NCI-H2196 (cell line): ENCODE measurements at regions not wholly inside any gene's neighbourhood (a gene's known extent, or its start where the extent isn't known, plus 50 kb on each side); places are given as distances from the start of the nearest gene placed in this dataset.

ENCODE experiments used
- DNase-seq: peaks from one replicate; lab custom pipeline; 2025; ENCODE audit not compliant: unreplicated experiment; lab: John Stamatoyannopoulos, UW

GRCh38 chr5:88401686-88402085, 133.0 kb upstream of the TMEM161B start:
- DNase-seq, result no peak

- DNase-seq, result no peak
Observed at GRCh38 chr5:88401228-88401627, 132.6 kb upstream of the TMEM161B start.

- no peak for DNase-seq
Observed at GRCh38 chr5:88399561-88399960, 130.9 kb upstream of the TMEM161B start.

GRCh38 chr5:88398316-88398715, 129.7 kb upstream of the TMEM161B start:
- no peak for DNase-seq

GRCh38 chr5:88396751-88397281, 128.2 kb upstream of the TMEM161B start:
- DNase-seq, result no peak

- DNase-seq, result no peak
Observed at GRCh38 chr5:88396000-88396535, 127.4 kb upstream of the TMEM161B start.

GRCh38 chr5:88395264-88395663, 126.6 kb upstream of the TMEM161B start:
- no peak for DNase-seq

GRCh38 chr5:88394536-88395175, 126.0 kb upstream of the TMEM161B start:
- no peak for DNase-seq

- DNase-seq, result no peak
Observed at GRCh38 chr5:88393716-88394535, 125.3 kb upstream of the TMEM161B start.

- DNase-seq, result no peak
Observed at GRCh38 chr5:88393042-88393441, 124.4 kb upstream of the TMEM161B start.

- no peak for DNase-seq
Observed at GRCh38 chr5:88391991-88392390, 123.3 kb upstream of the TMEM161B start.

- DNase-seq, result no peak
Observed at GRCh38 chr5:88391116-88391515, 122.5 kb upstream of the TMEM161B start.

- DNase-seq, result no peak
Observed at GRCh38 chr5:88390481-88390880, 121.8 kb upstream of the TMEM161B start.

- DNase-seq, result no peak
Observed at GRCh38 chr5:88390096-88390441, 121.4 kb upstream of the TMEM161B start.

- DNase-seq, result no peak
Observed at GRCh38 chr5:88389338-88390095, 120.9 kb upstream of the TMEM161B start.

GRCh38 chr5:88388476-88389337, 120.1 kb upstream of the TMEM161B start:
- no peak for DNase-seq

- no peak for DNase-seq
Observed at GRCh38 chr5:88384886-88385285, 116.2 kb upstream of the TMEM161B start.

- no peak for DNase-seq
Observed at GRCh38 chr5:88380332-88380731, 111.7 kb upstream of the TMEM161B start.

- no peak for DNase-seq
Observed at GRCh38 chr5:88377705-88378656, 109.3 kb upstream of the TMEM161B start.
